CD4-positive, alpha-beta T cell (primary cell): ENCODE measurements at regions not wholly inside any gene's neighbourhood (a gene's known extent, or its start where the extent isn't known, plus 50 kb on each side); places are given as distances from the start of the nearest gene placed in this dataset.

Source experiments
- ATAC-seq: fragments of 200-7000 bp; cut with Tn5 transposase; one replicate; pipeline ENCODE4 v1.10.0; 2022; ENCODE audit warnings: mild to moderate bottlenecking; ENCODE audit not compliant: poor library complexity
- CTCF ChIA-PET: fragments of 350-600 bp; sonication (Branson Sonifier 250); formaldehyde crosslinking; loops from one replicate; lab custom pipeline; 2021; ENCODE audit warnings: antibody characterized with exemption, inconsistent platforms; lab: Charles Lee
- POLR2A ChIA-PET: fragments of 350-600 bp; sonication (Branson Sonifier 250); formaldehyde crosslinking; loops from one replicate; lab custom pipeline; 2021; ENCODE audit warnings: antibody characterized with exemption, inconsistent platforms; lab: Charles Lee
- DNase-seq, 14 experiments: peaks; one replicate each; pipeline ENCODE4 v3.0.0-alpha.2; 2013 to 2020; ENCODE audit warnings: mixed read lengths in 2 of 14
- H3K27ac ChIP-seq, 2 donors: one replicate each; pipeline versions ENCODE4 v1.5.1 to v1.7.0; 2013; ENCODE audit warnings: low read length in 2 of 2, low read depth in 1 of 2, mild to moderate bottlenecking in 1 of 2
- H3K27me3 ChIP-seq, 2 experiments: 1 replicate in 1 of 2; 2 replicates in 1 of 2; pipeline versions ENCODE4 v1.6.1 to v1.7.0; 2013; ENCODE audit warnings: low read length in 2 of 2, control low read depth in 1 of 2, mild to moderate bottlenecking in 1 of 2, moderate library complexity in 1 of 2; ENCODE audit not compliant: insufficient read depth in 2 of 2, control insufficient read depth in 1 of 2
- H3K36me3 ChIP-seq: one replicate; pipeline ENCODE4 v1.6.1; 2013; ENCODE audit warnings: low read length, control low read depth; ENCODE audit not compliant: insufficient read depth
- H3K4me1 ChIP-seq: one replicate; pipeline ENCODE4 v1.6.1; 2013; ENCODE audit warnings: low read length, control low read depth; ENCODE audit not compliant: insufficient read depth
- H3K4me3 ChIP-seq: one replicate; pipeline ENCODE4 v1.5.1; 2013; ENCODE audit warnings: mild to moderate bottlenecking, low read length, moderate library complexity
- H3K9me3 ChIP-seq, 2 experiments: 1 replicate in 1 of 2; 2 replicates in 1 of 2; pipeline versions ENCODE4 v1.6.1 to v1.7.0; 2013; ENCODE audit warnings: low read length in 2 of 2, mild to moderate bottlenecking in 2 of 2, control low read depth in 1 of 2, moderate library complexity in 1 of 2; ENCODE audit not compliant: control insufficient read depth in 1 of 2, insufficient read depth in 1 of 2
- H3K27ac Mint-ChIP-seq: one replicate; pipeline ENCODE4 v1.8.0; 2020; ENCODE audit warnings: mixed read lengths
- H3K27me3 Mint-ChIP-seq: one replicate; pipeline ENCODE4 v1.8.0; 2021; ENCODE audit warnings: mixed read lengths
- H3K36me3 Mint-ChIP-seq: one replicate; pipeline ENCODE4 v1.8.0; 2021; ENCODE audit warnings: low read depth, mixed read lengths
- H3K4me1 Mint-ChIP-seq: one replicate; pipeline ENCODE4 v1.8.0; 2021; ENCODE audit warnings: low read depth, mixed read lengths
- H3K4me3 Mint-ChIP-seq: one replicate; pipeline ENCODE4 v1.8.0; 2020; ENCODE audit warnings: mild to moderate bottlenecking, mixed read lengths
- H3K9me3 Mint-ChIP-seq: one replicate; pipeline ENCODE4 v1.8.0; 2020; ENCODE audit warnings: mixed read lengths
- intact Hi-C, 2 experiments: fragments of 100-400 bp; cut with DNase I in 1 of 2; cut with micrococcal nuclease in 1 of 2; formaldehyde crosslinking; loops; one replicate each; pipeline versions ENCODE4 v1.15.1 to v1.9.0; 2023 to 2025; cut with DNase I, micrococcal nuclease
- TF ChIP-seq, protein P1 (sequence below): fragments of 200-600 bp; IDR thresholded peaks from one replicate; pipeline ENCODE4 v1.8.0; 2022; ENCODE audit warnings: antibody characterized with exemption, mild to moderate bottlenecking

DNA sequence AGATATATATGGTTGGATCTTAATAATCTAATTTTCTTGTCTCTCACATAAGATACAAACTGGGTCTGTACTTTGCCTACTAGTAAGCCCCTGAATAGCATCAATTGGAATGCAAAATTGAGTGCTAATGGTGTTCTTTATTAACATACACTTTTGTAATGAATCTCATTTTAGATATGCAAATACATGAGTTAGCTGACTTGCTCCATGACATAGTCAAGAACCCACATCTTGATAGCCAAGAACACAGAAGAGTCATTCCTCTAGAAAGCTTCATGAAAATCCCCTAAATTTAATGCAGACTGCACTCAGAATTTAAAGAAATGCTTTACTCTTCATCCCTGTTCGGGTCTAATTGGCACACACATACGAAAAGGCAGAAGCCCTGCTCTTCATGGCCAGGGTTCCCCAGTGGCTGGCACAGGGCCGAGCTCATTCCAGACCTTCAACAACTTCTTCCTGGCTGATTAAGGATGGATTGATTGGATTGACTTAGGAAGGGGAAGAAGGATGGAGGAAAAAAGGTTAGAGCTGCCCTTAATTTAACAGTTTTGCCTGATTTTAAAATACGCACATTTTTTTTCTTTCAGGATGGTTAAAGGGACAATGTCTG is 431.1 kb upstream of the KLF6 start:
- H3K36me3 ChIP-seq, result no peaks in the 10 kb centered on the region
- Mint-ChIP-seq H3K4me1 (no peaks in the 10 kb centered on the region), H3K27me3 (peaks cover 3% of the 10 kb centered on the region), H3K9me3 (no peaks in the 10 kb centered on the region), H3K4me3 (no peak overlapping the region), H3K27ac (no peak overlapping the region), H3K36me3 (no peaks in the 10 kb centered on the region)
- ATAC-seq, result no peak
- TF ChIP-seq, protein P1, sequence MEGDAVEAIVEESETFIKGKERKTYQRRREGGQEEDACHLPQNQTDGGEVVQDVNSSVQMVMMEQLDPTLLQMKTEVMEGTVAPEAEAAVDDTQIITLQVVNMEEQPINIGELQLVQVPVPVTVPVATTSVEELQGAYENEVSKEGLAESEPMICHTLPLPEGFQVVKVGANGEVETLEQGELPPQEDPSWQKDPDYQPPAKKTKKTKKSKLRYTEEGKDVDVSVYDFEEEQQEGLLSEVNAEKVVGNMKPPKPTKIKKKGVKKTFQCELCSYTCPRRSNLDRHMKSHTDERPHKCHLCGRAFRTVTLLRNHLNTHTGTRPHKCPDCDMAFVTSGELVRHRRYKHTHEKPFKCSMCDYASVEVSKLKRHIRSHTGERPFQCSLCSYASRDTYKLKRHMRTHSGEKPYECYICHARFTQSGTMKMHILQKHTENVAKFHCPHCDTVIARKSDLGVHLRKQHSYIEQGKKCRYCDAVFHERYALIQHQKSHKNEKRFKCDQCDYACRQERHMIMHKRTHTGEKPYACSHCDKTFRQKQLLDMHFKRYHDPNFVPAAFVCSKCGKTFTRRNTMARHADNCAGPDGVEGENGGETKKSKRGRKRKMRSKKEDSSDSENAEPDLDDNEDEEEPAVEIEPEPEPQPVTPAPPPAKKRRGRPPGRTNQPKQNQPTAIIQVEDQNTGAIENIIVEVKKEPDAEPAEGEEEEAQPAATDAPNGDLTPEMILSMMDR, result no peak
- H3K27me3 ChIP-seq, result no peaks in the 10 kb centered on the region
- ChIA-PET CTCF (no interaction called here), POLR2A (no interaction called here)
- intact Hi-C loops, result no loop called here
- no peak overlapping the region for H3K27ac ChIP-seq
- DNase-seq, result no peak
- H3K4me1 ChIP-seq, result no peaks in the 10 kb centered on the region
- no peaks in the 10 kb centered on the region for H3K9me3 ChIP-seq
- no peak overlapping the region for H3K4me3 ChIP-seq

DNA sequence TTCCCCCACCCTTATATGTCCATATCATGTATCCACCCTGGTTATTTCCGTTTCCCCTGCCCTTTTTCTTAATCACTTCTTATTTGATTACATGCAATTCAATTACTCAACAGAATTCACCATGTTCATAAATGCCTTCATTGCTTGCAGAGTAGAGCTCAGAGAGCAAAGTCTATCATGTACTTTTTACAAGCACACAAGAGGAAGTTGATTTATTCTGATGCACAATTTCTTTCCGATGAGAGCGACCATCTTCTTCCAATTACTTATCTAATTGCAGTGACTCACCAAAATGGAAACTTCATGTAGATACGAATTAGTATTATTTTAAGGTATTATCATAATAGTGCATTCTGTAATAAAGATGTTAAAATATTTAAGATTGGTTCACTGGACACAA is 430.5 kb upstream of the KLF6 start:
- Mint-ChIP-seq H3K27me3 (peaks cover 3% of the 10 kb centered on the region), H3K27ac (no peak overlapping the region), H3K36me3 (no peaks in the 10 kb centered on the region), H3K9me3 (no peaks in the 10 kb centered on the region), H3K4me3 (no peak overlapping the region), H3K4me1 (no peaks in the 10 kb centered on the region)
- TF ChIP-seq, protein P1, result no peak
- H3K4me1 ChIP-seq, result no peaks in the 10 kb centered on the region
- H3K36me3 ChIP-seq, result no peaks in the 10 kb centered on the region
- ATAC-seq (no peak), DNase-seq (no peak)
- H3K4me3 ChIP-seq, result no peak overlapping the region
- intact Hi-C loops, result no loop called here
- POLR2A ChIA-PET, result no interaction called here
- CTCF ChIA-PET, result no interaction called here
- H3K9me3 ChIP-seq, result no peaks in the 10 kb centered on the region
- no peaks in the 10 kb centered on the region for H3K27me3 ChIP-seq
- no peak overlapping the region for H3K27ac ChIP-seq

DNA sequence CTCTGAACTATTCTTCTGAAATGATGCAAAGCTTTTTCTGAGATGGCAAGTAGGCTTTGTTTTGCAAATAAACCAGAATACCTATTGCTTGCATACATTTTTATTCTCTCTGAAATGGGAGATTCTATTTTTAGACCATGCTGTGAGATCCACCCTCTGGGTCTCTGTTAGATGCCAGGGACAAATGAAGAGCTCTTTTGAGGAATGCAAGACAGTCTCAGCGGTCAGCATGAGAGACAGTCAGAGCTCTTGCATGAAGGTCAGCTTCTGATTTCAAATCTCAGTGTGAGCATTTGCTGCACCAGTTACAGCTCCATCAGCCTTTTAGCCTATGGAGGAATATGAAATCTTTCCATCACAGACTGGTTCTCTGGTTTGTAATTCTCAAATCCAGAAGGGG is 429.9 kb upstream of the KLF6 start:
- Histone ChIP-seq H3K27me3 (no peaks in the 10 kb centered on the region), H3K4me3 (no peak overlapping the region), H3K4me1 (no peaks in the 10 kb centered on the region), H3K27ac (no peak overlapping the region), H3K36me3 (no peaks in the 10 kb centered on the region), H3K9me3 (no peaks in the 10 kb centered on the region)
- no peak for DNase-seq
- Mint-ChIP-seq H3K27me3 (peaks cover 3% of the 10 kb centered on the region), H3K4me1 (no peaks in the 10 kb centered on the region), H3K36me3 (no peaks in the 10 kb centered on the region), H3K4me3 (no peak overlapping the region), H3K9me3 (no peaks in the 10 kb centered on the region), H3K27ac (no peak overlapping the region)
- ChIA-PET CTCF (no interaction called here), POLR2A (no interaction called here)
- intact Hi-C loops, result no loop called here
- ATAC-seq, result no peak
- TF ChIP-seq, protein P1, result no peak
